ENCODE measurements at regions not wholly inside any gene's neighbourhood (a gene's known extent, or its start where the extent isn't known, plus 50 kb on each side); places are given as distances from the start of the nearest gene placed in this dataset.
"Not testable (repeated sequence)": the region's sequence is repeated elsewhere in the genome, so short reads cannot be mapped to it uniquely, and the experiment has no call there.

DNA sequence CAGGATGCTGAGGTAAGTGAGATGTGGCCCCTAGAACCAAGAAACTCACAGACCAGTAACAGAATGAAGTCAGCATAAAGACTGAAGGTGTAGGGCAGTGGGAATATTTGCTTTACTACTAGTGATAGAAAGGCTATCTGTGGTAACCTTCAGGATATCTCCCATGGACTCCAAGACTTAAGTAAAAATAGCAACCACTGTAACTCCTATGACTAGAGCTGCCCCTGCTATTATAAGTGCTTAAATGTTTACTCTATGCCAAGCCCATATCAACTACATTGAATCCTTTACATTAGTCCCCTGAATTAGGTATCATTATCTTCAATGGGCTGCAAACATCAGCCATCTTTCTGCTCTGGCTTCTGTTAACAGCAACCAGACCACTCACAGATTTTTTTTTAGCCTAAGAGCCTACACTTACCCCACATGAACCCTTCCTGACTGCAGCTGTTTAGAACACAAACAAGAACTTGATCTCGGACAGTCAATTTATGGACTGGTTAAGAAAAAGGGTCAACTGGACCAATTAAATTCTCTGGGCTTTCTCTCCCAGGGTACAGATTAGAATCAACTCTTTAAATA lies 335.1 kb upstream of the API5 start:
- H3K4me3 ChIP-seq = no peak overlapping the region
- H3K36me3 ChIP-seq = no peaks in the 10 kb centered on the region
- H3K27me3 ChIP-seq = no peaks in the 10 kb centered on the region
- H3K9me3 ChIP-seq = no peaks in the 10 kb centered on the region
- no peak for DNase-seq
- no peak overlapping the region for H3K27ac ChIP-seq
- H3K4me1 ChIP-seq = no peaks in the 10 kb centered on the region
- no peak for TF ChIP-seq POLR2A (IDR thresholded peaks at IDR 0.05)
- TF ChIP-seq, protein P1, sequence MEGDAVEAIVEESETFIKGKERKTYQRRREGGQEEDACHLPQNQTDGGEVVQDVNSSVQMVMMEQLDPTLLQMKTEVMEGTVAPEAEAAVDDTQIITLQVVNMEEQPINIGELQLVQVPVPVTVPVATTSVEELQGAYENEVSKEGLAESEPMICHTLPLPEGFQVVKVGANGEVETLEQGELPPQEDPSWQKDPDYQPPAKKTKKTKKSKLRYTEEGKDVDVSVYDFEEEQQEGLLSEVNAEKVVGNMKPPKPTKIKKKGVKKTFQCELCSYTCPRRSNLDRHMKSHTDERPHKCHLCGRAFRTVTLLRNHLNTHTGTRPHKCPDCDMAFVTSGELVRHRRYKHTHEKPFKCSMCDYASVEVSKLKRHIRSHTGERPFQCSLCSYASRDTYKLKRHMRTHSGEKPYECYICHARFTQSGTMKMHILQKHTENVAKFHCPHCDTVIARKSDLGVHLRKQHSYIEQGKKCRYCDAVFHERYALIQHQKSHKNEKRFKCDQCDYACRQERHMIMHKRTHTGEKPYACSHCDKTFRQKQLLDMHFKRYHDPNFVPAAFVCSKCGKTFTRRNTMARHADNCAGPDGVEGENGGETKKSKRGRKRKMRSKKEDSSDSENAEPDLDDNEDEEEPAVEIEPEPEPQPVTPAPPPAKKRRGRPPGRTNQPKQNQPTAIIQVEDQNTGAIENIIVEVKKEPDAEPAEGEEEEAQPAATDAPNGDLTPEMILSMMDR (IDR thresholded peaks at IDR 0.05) = no peak

DNA sequence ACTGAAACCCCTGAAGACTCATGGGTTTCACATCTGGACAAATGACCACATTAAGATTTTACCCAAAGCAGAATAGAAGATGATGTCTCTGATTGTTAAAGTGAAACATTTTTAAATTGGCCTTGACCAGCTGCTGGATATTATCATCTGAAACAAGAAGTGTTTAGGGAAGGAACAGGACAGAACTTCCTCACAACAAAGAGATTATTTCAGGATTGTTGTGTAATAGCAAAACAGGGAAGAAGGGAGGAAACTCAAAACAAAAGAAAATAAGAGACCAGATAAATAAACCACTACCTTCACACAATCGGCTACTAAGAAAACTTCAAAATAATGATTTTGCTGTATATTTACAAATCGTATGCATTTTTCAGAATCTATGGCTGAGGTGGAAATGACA lies 319.2 kb upstream of the API5 start:
- Histone ChIP-seq H3K27me3 (no peaks in the 10 kb centered on the region), H3K9me3 (no peaks in the 10 kb centered on the region), H3K27ac (no peak overlapping the region), H3K36me3 (no peaks in the 10 kb centered on the region), H3K4me1 (no peaks in the 10 kb centered on the region), H3K4me3 (no peak overlapping the region)
- DNase-seq = no peak
- TF ChIP-seq, protein P1 (IDR thresholded peaks at IDR 0.05) = no peak
- no peak for TF ChIP-seq POLR2A (IDR thresholded peaks at IDR 0.05)

DNA sequence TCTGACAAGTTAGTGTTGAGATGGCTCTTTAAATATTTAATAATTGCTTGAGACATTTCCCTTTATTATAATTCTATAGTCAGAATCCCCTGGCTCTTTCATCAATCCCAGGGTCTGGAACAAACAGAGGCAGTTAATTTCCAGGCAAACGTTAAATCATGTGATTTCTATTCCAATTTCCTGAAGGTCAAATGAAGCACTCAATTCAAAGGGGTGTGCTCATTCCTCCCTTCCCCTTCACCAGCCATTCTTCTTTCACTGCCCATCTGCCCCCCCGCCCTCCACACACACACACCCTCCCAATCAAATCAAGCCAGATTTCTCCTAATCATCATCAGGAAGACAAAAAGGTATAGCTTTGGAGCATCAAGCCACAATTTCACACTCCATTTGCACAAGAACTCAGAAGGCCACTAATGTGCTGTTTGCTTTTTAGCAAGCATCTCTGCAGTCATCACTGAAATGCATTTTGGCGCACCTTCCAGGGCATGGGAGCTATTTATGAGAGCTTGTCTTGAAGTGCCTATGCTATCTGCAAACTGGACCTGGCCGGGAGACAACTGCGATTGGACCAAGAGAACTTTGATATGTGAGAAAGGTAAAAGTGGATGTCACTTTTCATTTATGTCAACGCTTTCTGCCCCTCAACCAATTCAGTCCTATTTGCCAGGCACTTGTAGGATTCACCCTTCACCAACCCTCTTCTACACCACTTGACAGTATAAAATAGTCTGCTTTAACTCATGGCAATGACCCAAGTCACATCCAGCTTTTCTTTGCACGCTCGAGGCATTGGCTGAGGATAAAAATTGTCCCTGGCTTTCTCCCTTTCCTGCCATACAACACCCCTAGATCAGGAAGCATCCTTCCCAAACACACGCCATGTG lies 315.1 kb upstream of the API5 start:
- no peak overlapping the region for H3K27ac ChIP-seq
- no peak for DNase-seq
- H3K9me3 ChIP-seq = no peaks in the 10 kb centered on the region
- no peaks in the 10 kb centered on the region for H3K27me3 ChIP-seq
- H3K4me1 ChIP-seq = no peaks in the 10 kb centered on the region
- TF ChIP-seq, protein P1 (IDR thresholded peaks at IDR 0.05) = no peak
- TF ChIP-seq POLR2A (IDR thresholded peaks at IDR 0.05) = no peak
- no peaks in the 10 kb centered on the region for H3K36me3 ChIP-seq
- no peak overlapping the region for H3K4me3 ChIP-seq

DNA sequence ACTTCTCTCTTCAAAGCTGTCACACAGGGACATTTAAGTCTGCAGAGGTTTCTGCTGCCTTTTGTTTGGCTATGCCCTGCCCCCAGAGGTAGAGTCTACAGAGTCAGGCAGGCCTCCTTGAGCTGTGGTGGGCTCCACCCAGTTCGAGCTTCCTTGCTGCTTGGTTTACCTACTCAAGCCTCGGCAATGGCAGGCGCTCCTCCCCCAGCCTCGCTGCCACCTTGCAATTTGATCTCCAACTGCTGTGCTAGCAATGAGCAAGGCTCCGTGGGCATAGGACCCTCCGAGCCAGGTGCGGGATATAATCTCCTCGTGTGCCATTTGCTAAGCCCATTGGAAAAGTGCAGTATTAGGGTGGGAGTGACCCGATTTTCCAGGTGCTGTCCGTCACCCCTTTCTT lies 306.9 kb upstream of the API5 start:
- H3K27ac ChIP-seq, H3K27me3 ChIP-seq, H3K4me3 ChIP-seq, H3K4me1 ChIP-seq, DNase-seq, H3K36me3 ChIP-seq, H3K9me3 ChIP-seq: not testable (repeated sequence)

DNA sequence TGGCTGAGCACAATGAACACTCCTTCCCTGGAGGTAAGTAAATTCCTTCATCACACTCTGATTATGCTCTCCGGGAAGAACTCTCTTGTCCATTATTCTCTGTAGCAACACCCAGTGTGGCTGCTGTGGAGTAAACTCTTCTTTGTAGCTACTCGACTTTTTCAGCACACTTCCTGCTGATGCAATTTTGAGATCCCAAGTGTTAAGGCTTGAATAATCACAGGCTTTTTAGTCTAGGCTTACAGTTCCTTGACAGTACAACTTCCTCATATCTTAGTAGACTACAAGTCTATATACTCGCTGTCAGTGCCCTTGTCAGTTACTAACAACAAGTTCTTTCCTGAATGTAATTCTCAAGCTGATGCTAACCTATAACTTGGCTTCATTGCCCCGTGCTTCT lies 301.8 kb upstream of the API5 start:
- no peak overlapping the region for H3K27ac ChIP-seq
- no peaks in the 10 kb centered on the region for H3K27me3 ChIP-seq
- H3K9me3 ChIP-seq = no peaks in the 10 kb centered on the region
- H3K4me3 ChIP-seq = no peak overlapping the region
- no peaks in the 10 kb centered on the region for H3K4me1 ChIP-seq
- no peak for DNase-seq
- no peaks in the 10 kb centered on the region for H3K36me3 ChIP-seq
- TF ChIP-seq, protein P1 (IDR thresholded peaks at IDR 0.05) = no peak
- TF ChIP-seq POLR2A (IDR thresholded peaks at IDR 0.05) = no peak

DNA sequence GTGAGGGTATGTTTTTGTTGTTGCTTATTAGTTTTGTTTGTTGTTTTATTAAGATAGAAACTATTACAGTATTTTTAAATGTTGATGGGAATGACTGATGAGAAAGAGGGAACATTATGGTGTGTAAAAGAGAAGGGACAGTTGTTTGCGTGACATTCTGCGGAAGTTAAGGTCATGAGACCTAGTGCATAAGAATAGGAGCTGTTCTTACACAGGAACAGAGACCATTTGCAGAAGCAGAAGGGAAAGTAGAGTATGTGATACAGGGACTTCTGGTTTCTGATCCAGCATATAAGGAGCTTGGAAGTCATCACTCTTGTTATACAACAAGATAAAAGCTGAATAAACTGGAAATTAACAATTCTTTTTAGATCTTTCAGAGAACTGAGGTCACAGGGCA lies 299.2 kb upstream of the API5 start:
- H3K4me1 ChIP-seq = no peaks in the 10 kb centered on the region
- no peaks in the 10 kb centered on the region for H3K27me3 ChIP-seq
- H3K36me3 ChIP-seq = no peaks in the 10 kb centered on the region
- H3K9me3 ChIP-seq = no peaks in the 10 kb centered on the region
- DNase-seq = no peak
- H3K27ac ChIP-seq = no peak overlapping the region
- no peak overlapping the region for H3K4me3 ChIP-seq
- TF ChIP-seq, protein P1 (IDR thresholded peaks at IDR 0.05) = no peak
- TF ChIP-seq POLR2A (IDR thresholded peaks at IDR 0.05) = no peak

All from Peyer's patch (tissue), 4 donors.